HG02870 (cell line): ENCODE measurements at regions not wholly inside any gene's neighbourhood (a gene's known extent, or its start where the extent isn't known, plus 50 kb on each side); places are given as distances from the start of the nearest gene placed in this dataset.
"Not testable (repeated sequence)": the region's sequence is repeated elsewhere in the genome, so short reads cannot be mapped to it uniquely, and the experiment has no call there.

ENCODE experiments used
- ATAC-seq: cut with Tn5 transposase; IDR thresholded peaks from one replicate; pipeline ENCODE4 v1.9.1; 2021; ENCODE audit warnings: mild to moderate bottlenecking, moderate library complexity; ENCODE audit not compliant: unreplicated experiment

DNA sequence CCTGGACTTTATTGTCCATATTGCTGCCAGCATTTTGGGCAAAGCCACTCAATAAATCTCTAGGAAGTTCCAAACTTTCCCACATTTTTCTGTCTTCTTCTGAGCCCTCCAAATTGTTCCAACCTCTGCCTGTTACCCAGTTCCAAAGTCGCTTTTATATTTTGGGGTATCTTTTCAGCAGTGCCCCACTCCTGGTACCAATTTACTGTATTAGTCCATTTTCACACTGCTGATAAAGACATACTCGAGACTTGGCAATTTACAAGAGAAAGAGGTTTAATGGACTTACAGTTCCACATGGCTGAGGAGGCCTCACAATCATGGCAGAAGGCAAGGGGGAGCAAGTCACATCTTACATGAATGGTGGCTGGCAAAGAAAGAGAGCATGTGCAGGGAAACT is 53.4 kb downstream of the AHSP start:
- ATAC-seq = not testable (repeated sequence)

DNA sequence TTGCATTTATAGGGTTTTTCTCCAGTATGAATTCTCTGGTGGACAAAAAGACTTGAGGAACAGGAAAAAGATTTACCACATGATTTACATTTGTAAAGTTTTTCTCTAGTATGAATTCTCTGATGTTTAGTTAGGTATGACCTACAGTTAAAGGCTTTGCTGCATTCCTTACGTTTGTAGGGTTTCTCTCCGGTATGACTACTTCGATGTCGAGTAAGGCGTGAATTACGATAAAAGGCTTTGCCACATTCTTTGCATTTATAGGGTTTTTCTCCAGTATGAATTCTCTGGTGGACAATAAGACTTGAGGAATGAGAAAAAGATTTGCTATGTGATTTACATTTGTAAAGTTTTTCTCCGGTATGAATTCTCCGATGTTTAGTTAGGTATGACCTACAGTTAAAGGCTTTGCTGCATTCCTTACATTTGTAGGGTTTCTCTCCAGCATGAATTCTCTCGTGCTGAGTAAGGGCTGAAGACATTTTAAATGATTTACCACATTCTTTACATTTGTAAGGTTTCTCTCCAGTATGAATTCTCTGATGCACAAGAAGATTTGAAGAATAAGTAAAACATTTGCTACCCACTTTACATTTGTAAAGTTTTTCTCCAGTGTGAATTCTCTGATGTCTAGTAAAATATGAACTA is 74.2 kb downstream of the AHSP start:
- not testable (repeated sequence) for ATAC-seq

DNA sequence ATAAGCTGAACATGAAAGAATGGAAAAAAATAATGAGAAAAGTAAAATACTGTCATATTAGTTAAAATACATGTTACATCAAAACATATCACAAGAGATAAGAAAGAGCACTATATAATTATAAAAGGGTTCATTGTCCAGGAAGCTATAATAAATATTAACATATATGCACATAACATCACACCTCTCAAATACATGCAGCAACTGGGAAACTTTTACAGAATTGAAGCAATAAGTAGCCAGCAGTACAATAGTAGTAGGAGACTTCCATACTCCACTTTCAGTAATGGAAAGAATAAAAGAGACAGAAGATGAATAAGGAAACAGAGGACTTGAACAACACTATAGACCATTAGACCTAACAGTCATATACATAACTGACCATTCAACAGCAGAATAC is 90.4 kb downstream of the AHSP start:
- no peak for ATAC-seq

GRCh38 chr16:31636433-31636832 is 108.7 kb downstream of the AHSP start:
- ATAC-seq = no peak

DNA sequence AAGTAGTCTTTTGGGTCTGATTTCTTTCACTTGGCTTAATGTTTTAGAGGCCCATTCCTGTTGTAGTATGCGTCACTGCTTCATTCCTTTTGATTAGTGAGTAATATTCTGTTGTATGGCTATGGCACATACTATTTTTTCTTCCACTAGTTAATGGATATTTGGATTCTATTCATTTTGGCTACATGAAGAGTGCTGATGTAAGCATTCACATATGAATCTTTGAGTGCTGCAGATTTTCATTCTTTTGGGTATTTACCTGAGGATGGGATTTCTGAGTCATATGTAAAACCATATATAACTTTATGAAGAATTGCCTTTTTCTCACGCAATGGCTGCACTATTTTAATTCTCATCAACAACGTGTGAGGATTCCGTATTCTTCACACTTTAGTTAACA is 113.6 kb downstream of the AHSP start:
- ATAC-seq = no peak

GRCh38 chr16:31655674-31656073 is 128.0 kb downstream of the AHSP start:
- ATAC-seq = not testable (repeated sequence)

DNA sequence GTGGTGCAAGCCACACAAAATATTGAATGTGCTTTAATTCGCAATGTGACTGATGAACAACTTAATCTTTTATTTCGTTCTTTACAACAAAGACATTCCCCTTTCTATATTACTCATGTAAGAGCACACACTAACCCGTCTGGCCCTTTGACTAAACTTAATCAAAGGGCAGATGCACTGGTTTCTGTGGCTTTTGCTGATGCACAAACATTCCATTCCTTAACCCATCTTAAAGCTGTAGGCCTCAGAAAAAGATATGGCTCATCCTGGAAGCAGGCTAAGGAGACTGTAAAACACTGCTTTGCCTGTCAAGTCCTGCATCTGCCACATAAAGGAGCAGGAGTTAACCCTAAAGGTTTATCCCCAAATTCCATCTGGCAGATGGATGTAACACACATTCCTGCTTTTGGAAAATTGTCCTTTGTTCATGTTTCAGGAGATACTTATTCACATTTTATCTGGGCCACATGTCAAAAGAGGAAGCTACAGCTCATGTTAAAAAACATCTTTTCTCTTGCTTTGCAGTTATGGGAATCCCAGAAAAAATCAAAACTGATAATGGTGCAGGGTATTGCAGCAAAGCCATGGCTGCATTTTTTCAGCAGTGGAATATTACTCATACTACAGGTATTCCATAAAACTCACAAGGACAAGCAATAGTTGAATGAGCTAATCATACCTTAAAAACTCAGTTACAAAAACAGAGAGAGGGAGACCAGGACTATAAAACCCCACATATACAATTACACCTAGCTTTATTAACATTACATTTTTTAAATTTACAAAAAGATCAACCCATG is 137.2 kb downstream of the AHSP start:
- no peak for ATAC-seq

GRCh38 chr16:31674686-31675085 is 147.0 kb downstream of the AHSP start:
- no peak for ATAC-seq

DNA sequence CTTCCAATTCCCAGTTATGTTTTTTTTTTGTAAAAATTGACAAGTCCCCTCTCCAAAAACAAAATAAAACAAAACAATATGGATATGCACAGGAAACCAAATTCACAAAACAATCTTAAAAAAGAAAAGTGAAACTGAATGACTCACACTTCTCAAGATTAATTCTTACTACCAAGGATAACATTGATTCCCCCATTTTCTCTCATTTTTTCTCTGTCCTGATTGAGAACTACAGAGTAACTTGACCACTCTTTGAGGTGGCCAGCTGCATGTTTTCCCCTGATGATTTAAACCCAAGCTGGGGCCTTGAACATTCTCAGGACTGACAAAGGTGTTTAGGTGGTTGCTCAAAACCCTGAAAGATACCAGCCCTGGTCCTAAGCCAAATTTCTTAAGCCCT is 149.0 kb downstream of the AHSP start:
- ATAC-seq = no peak

DNA sequence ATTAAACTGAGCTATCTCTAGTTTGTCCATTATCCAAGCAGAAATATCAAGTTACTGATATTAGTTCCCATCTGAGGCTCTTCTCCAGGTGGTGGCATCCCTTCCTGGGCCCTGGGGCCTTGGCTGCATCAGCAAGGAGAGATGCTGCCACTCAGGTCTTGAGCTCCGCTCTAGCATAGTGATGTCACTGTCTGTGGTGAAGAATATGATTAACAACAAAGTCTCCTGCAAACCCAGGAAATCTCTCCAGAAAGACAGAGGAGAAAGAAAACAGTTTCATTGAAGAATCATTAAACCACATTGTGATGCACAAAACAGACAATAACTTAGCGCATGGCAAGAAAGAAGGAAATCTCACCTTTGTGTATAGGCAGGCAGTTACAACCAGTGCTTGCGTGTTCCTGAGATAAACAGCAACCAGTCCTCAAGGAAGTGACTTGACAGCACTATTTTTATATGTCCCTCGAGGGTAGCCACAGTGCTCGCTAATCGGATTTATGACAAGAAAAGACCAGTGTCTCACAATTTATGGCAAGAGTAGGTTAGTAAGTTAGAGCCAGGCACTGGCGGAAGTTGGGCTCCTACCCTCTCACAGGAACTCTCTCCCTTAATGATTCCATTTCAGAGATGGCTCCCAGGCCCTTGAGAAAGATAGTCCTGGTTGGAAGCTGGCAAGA is 151.1 kb downstream of the AHSP start:
- ATAC-seq = no peak

GRCh38 chr16:31689331-31689730 is 161.6 kb downstream of the AHSP start:
- ATAC-seq = not testable (repeated sequence)

GRCh38 chr16:31692338-31692737 is 164.6 kb downstream of the AHSP start:
- ATAC-seq = not testable (repeated sequence)

DNA sequence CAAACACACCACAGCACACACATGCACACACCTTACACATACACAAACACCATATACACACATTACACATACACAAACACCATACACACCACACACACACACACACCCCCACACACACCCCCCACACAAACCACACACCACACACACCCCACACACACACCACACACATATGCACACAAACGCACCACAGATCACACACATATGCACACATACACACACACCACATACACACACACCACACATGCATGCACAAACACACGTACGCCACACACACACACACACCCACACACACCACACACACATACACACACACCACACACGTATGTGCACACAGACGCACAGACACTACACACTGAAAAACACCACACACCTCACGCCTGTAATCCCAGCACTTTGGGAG is 166.0 kb downstream of the AHSP start:
- no peak for ATAC-seq

DNA sequence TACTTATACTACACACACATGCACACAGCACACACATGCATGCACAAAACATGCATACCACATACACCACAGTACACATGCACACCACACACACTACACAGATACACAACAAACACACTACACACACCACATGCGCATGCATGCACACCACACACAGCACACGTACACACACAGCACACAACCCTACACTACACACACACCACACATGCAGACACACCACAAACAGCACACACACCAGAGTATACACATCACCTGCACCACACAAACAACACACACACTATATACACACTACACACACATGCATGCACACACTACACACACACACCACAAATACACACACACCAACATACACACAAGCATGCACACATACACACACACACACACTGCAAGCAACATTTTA is 166.8 kb downstream of the AHSP start:
- no peak for ATAC-seq

DNA sequence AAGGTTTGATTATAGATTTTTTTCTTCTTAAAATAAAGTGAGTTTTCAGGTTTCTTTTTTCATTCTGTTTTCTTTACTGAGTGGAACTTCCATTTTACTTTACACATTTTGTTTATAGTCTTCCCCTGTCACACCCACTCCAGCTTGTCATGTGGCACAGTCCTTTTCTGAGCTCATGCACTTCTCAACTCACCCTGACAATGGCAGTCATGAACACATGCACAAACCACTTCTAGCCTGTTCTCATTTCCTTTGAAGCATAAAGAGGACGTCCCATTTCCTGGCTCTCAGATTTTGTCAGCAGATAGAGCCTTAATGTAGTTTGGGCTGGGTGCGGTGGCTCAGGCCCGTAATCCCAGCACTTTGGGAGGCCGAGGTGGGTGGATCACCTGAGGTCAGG is 168.0 kb downstream of the AHSP start:
- ATAC-seq = no peak

GRCh38 chr16:31696968-31697743 is 169.5 kb downstream of the AHSP start:
- ATAC-seq = no peak

DNA sequence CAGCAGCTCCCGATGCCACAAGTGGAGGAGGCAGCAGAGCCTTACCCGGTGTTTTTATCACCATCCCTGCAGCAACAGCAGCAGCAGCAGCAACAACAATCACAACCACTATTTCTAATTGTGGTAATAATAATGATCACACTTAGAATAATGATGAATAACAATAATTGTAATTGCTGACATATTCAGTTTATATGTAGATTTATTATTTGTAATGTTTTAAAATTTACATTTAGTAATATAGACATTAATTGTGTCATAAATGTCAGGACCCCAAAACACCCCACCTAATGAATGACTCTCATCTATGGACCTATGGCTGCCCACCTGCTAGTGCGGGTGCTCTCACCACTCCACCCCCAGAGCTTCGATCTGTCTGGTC is 170.0 kb downstream of the AHSP start:
- no peak for ATAC-seq

- ATAC-seq = no peak
These were observed 171.2 kb downstream of the AHSP start for GRCh38 chr16:31698901-31699300.

- no peak for ATAC-seq
These were observed 171.9 kb downstream of the AHSP start for GRCh38 chr16:31699601-31700000.

DNA sequence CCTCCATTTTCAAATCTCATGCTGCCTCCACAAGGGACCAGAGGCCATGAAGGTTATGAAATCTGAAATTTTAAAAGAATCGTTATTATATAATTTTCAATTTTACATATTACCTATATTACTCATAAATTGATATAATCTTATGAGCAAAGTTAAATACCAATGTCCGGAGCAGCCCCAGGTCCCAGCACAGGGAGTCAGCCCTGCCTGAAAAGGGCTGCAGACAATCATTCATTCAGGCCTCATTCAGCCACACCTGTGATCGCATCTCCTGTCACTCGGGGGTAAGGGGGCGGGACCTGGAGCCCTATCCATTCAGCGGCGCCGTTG is 172.5 kb downstream of the AHSP start:
- ATAC-seq = no peak
